RWPE1 (cell line): ENCODE measurements at regions not wholly inside any gene's neighbourhood (a gene's known extent, or its start where the extent isn't known, plus 50 kb on each side); places are given as distances from the start of the nearest gene placed in this dataset.

Experiments
- CTCF ChIA-PET: fragments of 350-600 bp; sonication (Branson Sonifier 250); formaldehyde crosslinking; extraction: SDS; loops from one replicate; lab custom pipeline; 2021; lab: Yijun Ruan, JAX
- POLR2A ChIA-PET: fragments of 400-600 bp; formaldehyde crosslinking; extraction: SDS; loops from one replicate; lab custom pipeline; 2020; ENCODE audit warnings: antibody characterized with exemption; ENCODE audit not compliant: low non-redundant PET; lab: Yijun Ruan, JAX
- DNase-seq: peaks from one replicate; pipeline ENCODE4 v3.0.0; 2012; ENCODE audit warnings: low spot score
- H3K27ac ChIP-seq: fragments of 450-650 bp; 2 replicates; pipeline ENCODE4 v1.5.1; 2017
- CTCF ChIP-seq: fragments of 450-650 bp; conservative IDR thresholded peaks from 2 replicates; pipeline ENCODE4 v1.5.1; 2017; ENCODE audit warnings: low read depth, mild to moderate bottlenecking

DNA sequence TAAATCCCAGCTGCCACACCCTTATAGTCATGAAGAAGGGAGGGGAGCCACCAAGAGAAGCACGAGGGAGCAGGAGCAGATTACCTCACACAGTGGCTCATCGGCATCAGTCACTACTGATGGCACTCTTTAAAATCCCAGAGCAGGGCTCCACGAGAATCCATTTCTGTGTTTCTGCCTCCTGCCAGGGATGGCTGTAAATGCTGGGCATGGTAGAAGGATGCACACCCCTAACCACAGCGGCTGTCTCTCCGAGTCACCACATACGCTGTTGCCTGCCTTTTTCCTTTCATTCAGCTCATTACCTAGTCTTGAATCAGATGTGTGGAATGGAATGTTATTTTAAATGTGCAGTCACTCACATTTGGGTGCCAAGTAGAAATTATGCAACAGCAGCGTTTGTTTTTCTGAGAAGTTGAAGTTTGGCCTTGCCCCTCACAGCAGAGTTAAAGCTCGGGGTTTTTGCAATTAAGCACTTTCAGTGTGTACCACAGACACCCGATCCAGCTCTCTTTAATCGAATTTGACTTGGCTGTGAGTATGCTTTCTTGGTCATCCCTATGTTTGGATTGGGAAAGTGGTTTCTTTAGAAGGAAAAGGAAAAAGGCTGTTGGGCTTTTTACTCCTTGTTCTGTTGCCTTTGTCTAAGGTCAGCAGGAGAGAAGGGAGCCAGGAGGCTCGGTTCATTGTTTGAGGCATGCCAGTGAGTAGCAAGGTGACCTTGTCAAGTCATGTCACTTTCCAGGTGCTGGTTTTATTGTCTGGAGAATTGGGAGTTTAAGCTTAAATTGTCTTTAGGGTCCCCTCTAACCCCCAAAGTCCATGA is 284.2 kb upstream of the TPM1 start:
- DNase-seq = peak; percentile 82
- POLR2A ChIA-PET = no interaction called here
- CTCF ChIA-PET = interaction anchor here (0.7 to 1.5 kb wide), 3 partner anchors 16 to 318 kb away, joined by 3 to 18 read pairs (median 4); no protein-coding TSS in a partner anchor

DNA sequence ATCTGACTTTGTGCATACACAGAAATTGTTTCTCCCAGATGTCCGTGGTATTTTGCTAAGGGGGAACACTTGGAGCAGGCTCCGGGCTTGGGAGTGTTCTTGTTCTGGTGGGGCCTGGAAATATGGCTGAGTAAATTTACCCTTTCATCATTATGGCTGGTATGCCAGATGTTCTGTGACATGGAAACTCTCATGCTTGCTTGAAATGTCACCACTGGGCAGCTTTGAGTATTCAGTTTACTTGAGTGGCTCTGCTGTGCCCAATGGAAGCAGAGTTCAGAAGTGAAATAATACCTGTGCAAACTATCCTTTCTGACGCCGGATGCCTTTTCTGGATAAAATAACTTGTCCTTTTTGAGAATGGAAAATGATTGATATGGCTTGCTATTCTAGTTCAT is 283.6 kb upstream of the TPM1 start:
- TF ChIP-seq CTCF = no peak
- CTCF ChIA-PET = interaction anchor here (1.5 kb wide), 1 partner anchor 17 kb away, joined by 18 read pairs; no protein-coding TSS in a partner anchor
- POLR2A ChIA-PET = no interaction called here
- H3K27ac ChIP-seq = peak overlapping the region; percentile 81
- no peak for DNase-seq

More for the DNA sequence above, 284.2 kb upstream of the TPM1 start:
- TF ChIP-seq CTCF = no peak
- H3K27ac ChIP-seq = peak overlapping the region; percentile 81

- ChIA-PET CTCF (interaction anchor here (0.6 kb wide), 1 partner anchor 21 kb away, joined by 3 read pairs; no protein-coding TSS in a partner anchor), POLR2A (no interaction called here)
- DNase-seq = no peak
- TF ChIP-seq CTCF = no peak
- no peak overlapping the region for H3K27ac ChIP-seq
Observed at GRCh38 chr15:62760538-62760937, 282.0 kb upstream of the TPM1 start.

DNA sequence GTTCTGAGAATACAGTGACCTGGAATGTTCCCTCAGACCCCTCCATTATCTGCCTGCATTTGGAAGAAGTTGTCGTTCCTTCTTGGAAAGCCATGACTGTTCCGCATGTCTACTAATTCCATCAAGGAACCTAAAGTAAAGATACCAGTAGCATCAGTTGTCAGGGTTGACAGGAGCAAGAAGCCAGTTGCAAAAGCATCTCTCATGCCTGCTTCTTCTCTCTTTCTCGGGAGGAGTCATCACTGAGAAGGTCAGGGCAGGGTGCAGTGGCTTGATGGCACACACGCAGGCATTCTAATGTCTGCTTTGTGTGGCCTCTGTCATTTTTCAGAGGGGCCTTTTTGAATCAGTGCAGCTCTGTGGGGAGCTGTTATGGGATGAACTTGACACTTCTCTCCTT is 276.6 kb upstream of the TPM1 start:
- TF ChIP-seq CTCF = no peak
- CTCF ChIA-PET = interaction anchor here (0.6 kb wide), 1 partner anchor 304 kb away, joined by 3 read pairs; no protein-coding TSS in a partner anchor
- H3K27ac ChIP-seq = no peak overlapping the region

DNA sequence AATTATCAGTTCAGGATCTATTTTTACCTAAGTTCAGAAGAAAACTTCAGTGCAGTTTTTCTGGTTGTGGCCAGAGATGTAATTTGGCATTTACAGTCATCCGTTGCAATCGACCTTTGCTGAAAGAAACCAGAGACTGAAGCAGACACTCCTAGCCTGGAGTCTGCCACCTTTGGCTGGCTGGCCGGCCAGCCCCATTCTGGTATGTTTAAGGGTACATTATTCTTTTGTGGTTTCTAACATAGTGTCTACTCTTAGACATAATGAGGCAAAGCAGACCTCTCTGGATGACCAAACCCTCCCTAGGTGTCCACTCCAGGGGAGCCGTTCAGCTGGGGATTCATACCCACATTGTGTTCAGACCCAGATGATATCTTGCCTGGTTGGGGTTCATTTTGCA is 275.9 kb upstream of the TPM1 start:
- no peak for TF ChIP-seq CTCF
- H3K27ac ChIP-seq = no peak overlapping the region
- CTCF ChIA-PET = no interaction called here
- DNase-seq = no peak
- POLR2A ChIA-PET = no interaction called here

More for the DNA sequence above, 276.6 kb upstream of the TPM1 start:
- DNase-seq = no peak
- POLR2A ChIA-PET = no interaction called here

- peak; percentile 75 for DNase-seq
- ChIA-PET CTCF (no interaction called here), POLR2A (no interaction called here)
- TF ChIP-seq CTCF = no peak
- peak overlapping the region; percentile 66 for H3K27ac ChIP-seq
Observed at GRCh38 chr15:62769604-62770003, 272.9 kb upstream of the TPM1 start.
